NCI-H146 treated with DMSO at 0.1 percent for 48 hours (cell line): ENCODE measurements at regions not wholly inside any gene's neighbourhood (a gene's known extent, or its start where the extent isn't known, plus 50 kb on each side); places are given as distances from the start of the nearest gene placed in this dataset.
A peak's percentile ranks its signal among the peaks of the same experiment; 100 is the strongest.

Experiments used
- DNase-seq: peaks from one replicate; lab custom pipeline; 2025; ENCODE audit not compliant: unreplicated experiment; lab: John Stamatoyannopoulos, UW

- no peak for DNase-seq
Observed at GRCh38 chr18:65017372-65017760, 733.4 kb upstream of the CDH7 start.

GRCh38 chr18:65016631-65017371 lies 734.0 kb upstream of the CDH7 start:
- DNase-seq: no peak

GRCh38 chr18:64994370-64994769 lies 756.4 kb upstream of the CDH7 start:
- no peak for DNase-seq

GRCh38 chr18:64993695-64994094 lies 757.1 kb upstream of the CDH7 start:
- no peak for DNase-seq

GRCh38 chr18:64992654-64993053 lies 758.2 kb upstream of the CDH7 start:
- DNase-seq: no peak

GRCh38 chr18:64991102-64991501 lies 759.7 kb upstream of the CDH7 start:
- no peak for DNase-seq

GRCh38 chr18:64986906-64987495 lies 763.8 kb upstream of the CDH7 start:
- no peak for DNase-seq

GRCh38 chr18:64983497-64984238 lies 767.1 kb upstream of the CDH7 start:
- no peak for DNase-seq

GRCh38 chr18:64982414-64983055 lies 768.3 kb upstream of the CDH7 start:
- no peak for DNase-seq

- DNase-seq: no peak
Observed at GRCh38 chr18:64981915-64982314, 768.9 kb upstream of the CDH7 start.

- DNase-seq: no peak
Observed at GRCh38 chr18:64979791-64980190, 771.0 kb upstream of the CDH7 start.

GRCh38 chr18:64974391-64975125 lies 776.3 kb upstream of the CDH7 start:
- no peak for DNase-seq

GRCh38 chr18:64972545-64972944 lies 778.3 kb upstream of the CDH7 start:
- no peak for DNase-seq

GRCh38 chr18:64966667-64967066 lies 784.1 kb upstream of the CDH7 start:
- peak; percentile 48 for DNase-seq

- DNase-seq: no peak
Observed at GRCh38 chr18:64956465-64956864, 794.3 kb upstream of the CDH7 start.

- DNase-seq: no peak
Observed at GRCh38 chr18:64949885-64950284, 800.9 kb upstream of the CDH7 start.

GRCh38 chr18:64936671-64937070 lies 787.8 kb upstream of the LINC00305 start:
- peak; percentile 61 for DNase-seq

GRCh38 chr18:64929036-64929435 lies 780.1 kb upstream of the LINC00305 start:
- no peak for DNase-seq

- peak; percentile 89 for DNase-seq
Observed at GRCh38 chr18:64919971-64920570, 771.2 kb upstream of the LINC00305 start.

- DNase-seq: no peak
Observed at GRCh38 chr18:64918851-64919250, 770.0 kb upstream of the LINC00305 start.

GRCh38 chr18:64893349-64893748 lies 744.5 kb upstream of the LINC00305 start:
- no peak for DNase-seq
